ENCODE measurements at regions not wholly inside any gene's neighbourhood (a gene's known extent, or its start where the extent isn't known, plus 50 kb on each side); places are given as distances from the start of the nearest gene placed in this dataset.
"Not testable (repeated sequence)": the region's sequence is repeated elsewhere in the genome, so short reads cannot be mapped to it uniquely, and the experiment has no call there.

DNA sequence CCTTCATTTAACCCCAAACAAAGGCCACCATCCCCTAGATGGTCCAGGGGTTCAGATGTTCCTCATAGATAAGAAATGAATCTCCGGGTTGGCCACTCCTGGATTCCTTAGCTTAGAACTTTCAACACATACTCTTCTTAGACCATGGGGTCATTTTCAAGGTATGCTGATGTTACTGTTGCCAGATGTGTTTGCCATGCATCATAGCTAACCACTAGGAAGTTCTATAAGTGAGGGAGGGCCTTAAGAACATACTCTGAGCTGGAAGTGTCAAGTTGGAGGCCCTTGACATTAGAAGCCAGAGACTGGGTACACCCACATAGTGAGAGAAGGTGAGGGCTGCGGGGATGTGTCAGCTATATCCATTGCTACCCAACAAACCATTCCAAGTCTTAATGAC is 62.7 kb upstream of the SPDYE9 start:
- H3K4me1 ChIP-seq (ENCODE audit: control insufficient read depth, insufficient read depth, low read length); H4K8ac ChIP-seq (ENCODE audit: low read depth in 2 of 2, low read length in 2 of 2); H3K9ac ChIP-seq (ENCODE audit: low read depth, low read length); intact Hi-C loops (cut with micrococcal nuclease); H2BK15ac ChIP-seq (ENCODE audit: low read depth, low read length); H3K79me1 ChIP-seq (ENCODE audit: low read depth in 1 of 2, low read length in 2 of 2); H3K27me3 ChIP-seq (ENCODE audit: control insufficient read depth, insufficient read depth, low read length); H4K20me1 ChIP-seq (ENCODE audit: insufficient read depth, low read length); H3K18ac ChIP-seq (ENCODE audit: low read depth, low read length); H4K91ac ChIP-seq (ENCODE audit: insufficient read depth, low read depth, low read length); CTCF ChIA-PET; in situ Hi-C loops (cut with MboI; ENCODE audit: low sequenced_read_pairs); H3K23ac ChIP-seq (ENCODE audit: low read depth, low read length); H3K27ac ChIP-seq (ENCODE audit: insufficient read depth, low read length); H2AK5ac ChIP-seq (ENCODE audit: low read depth, low read length); H3K4me2 ChIP-seq (ENCODE audit: low read depth, low read length); H3K9me3 ChIP-seq (ENCODE audit: control insufficient read depth, insufficient read depth, low read length); H3K36me3 ChIP-seq (ENCODE audit: control insufficient read depth, insufficient read depth, low read length); H3K14ac ChIP-seq (replicated peaks; ENCODE audit: low read depth, low read length); H2AFZ ChIP-seq (replicated peaks; ENCODE audit: low read length, poor library complexity); POLR2A ChIA-PET (ENCODE audit: unreplicated experiment); BruUV-seq (replicated peaks); H2BK120ac ChIP-seq (ENCODE audit: low read depth, low read length); dilution Hi-C loops (cut with HindIII; ENCODE audit: low sequenced_read_pairs, unreplicated experiment); H4K5ac ChIP-seq (ENCODE audit: low read depth, low read length); DNase-seq; H3K4me3 ChIP-seq (ENCODE audit: insufficient read depth, low read depth, low read length); H3K56ac ChIP-seq (ENCODE audit: extremely low read depth, insufficient read depth, low read length); H3K4ac ChIP-seq (ENCODE audit: low read depth, low read length); H3K9me1 ChIP-seq (ENCODE audit: insufficient read depth, low read length); H2BK20ac ChIP-seq (ENCODE audit: low read depth, low read length); H2BK5ac ChIP-seq (ENCODE audit: low read depth, low read length, poor library complexity, severe bottlenecking); H2AK9ac ChIP-seq (replicated peaks; ENCODE audit: low read depth, low read length, poor library complexity): not testable (repeated sequence)
- ATAC-seq (ENCODE audit: low read depth), result peak; percentile 66
- no CpG with 5 or more reads among the region's 2 CpGs for WGBS, 2 experiments (ENCODE audit: extremely low coverage in 2 of 2, insufficient read length in 1 of 2)

- H3K18ac ChIP-seq (ENCODE audit: low read depth, low read length); H3K14ac ChIP-seq (replicated peaks; ENCODE audit: low read depth, low read length); H3K9ac ChIP-seq (ENCODE audit: low read depth, low read length); H3K4ac ChIP-seq (ENCODE audit: low read depth, low read length); H4K5ac ChIP-seq (ENCODE audit: low read depth, low read length); BruUV-seq (replicated peaks); H2BK120ac ChIP-seq (ENCODE audit: low read depth, low read length); H2AFZ ChIP-seq (replicated peaks; ENCODE audit: low read length, poor library complexity); H3K36me3 ChIP-seq (ENCODE audit: control insufficient read depth, insufficient read depth, low read length); in situ Hi-C loops (cut with MboI; ENCODE audit: low sequenced_read_pairs); H2BK20ac ChIP-seq (ENCODE audit: low read depth, low read length); H2BK15ac ChIP-seq (ENCODE audit: low read depth, low read length); intact Hi-C loops (cut with micrococcal nuclease); H2BK5ac ChIP-seq (ENCODE audit: low read depth, low read length, poor library complexity, severe bottlenecking); CTCF ChIA-PET; H3K4me1 ChIP-seq (ENCODE audit: control insufficient read depth, insufficient read depth, low read length); H3K27me3 ChIP-seq (ENCODE audit: control insufficient read depth, insufficient read depth, low read length); H3K9me3 ChIP-seq (ENCODE audit: control insufficient read depth, insufficient read depth, low read length); H3K23ac ChIP-seq (ENCODE audit: low read depth, low read length); POLR2A ChIA-PET (ENCODE audit: unreplicated experiment); H2AK5ac ChIP-seq (ENCODE audit: low read depth, low read length); H3K9me1 ChIP-seq (ENCODE audit: insufficient read depth, low read length); DNase-seq; H4K91ac ChIP-seq (ENCODE audit: insufficient read depth, low read depth, low read length); H3K27ac ChIP-seq (ENCODE audit: insufficient read depth, low read length); H4K20me1 ChIP-seq (ENCODE audit: insufficient read depth, low read length); H2AK9ac ChIP-seq (replicated peaks; ENCODE audit: low read depth, low read length, poor library complexity); H4K8ac ChIP-seq (ENCODE audit: low read depth in 2 of 2, low read length in 2 of 2); H3K4me2 ChIP-seq (ENCODE audit: low read depth, low read length); dilution Hi-C loops (cut with HindIII; ENCODE audit: low sequenced_read_pairs, unreplicated experiment); H3K56ac ChIP-seq (ENCODE audit: extremely low read depth, insufficient read depth, low read length); ATAC-seq (ENCODE audit: low read depth); H3K79me1 ChIP-seq (ENCODE audit: low read depth in 1 of 2, low read length in 2 of 2); H3K4me3 ChIP-seq (ENCODE audit: insufficient read depth, low read depth, low read length): not testable (repeated sequence)
- no CpG with 5 or more reads among the region's 6 CpGs for WGBS, 2 experiments (ENCODE audit: extremely low coverage in 2 of 2, insufficient read length in 1 of 2)
Observed at GRCh38 chr7:73147681-73148080, 61.8 kb upstream of the SPDYE9 start.

Data from IMR-90 (cell line).